GM12801 (cell line): ENCODE measurements at regions not wholly inside any gene's neighbourhood (a gene's known extent, or its start where the extent isn't known, plus 50 kb on each side); places are given as distances from the start of the nearest gene placed in this dataset.

ENCODE experiments used
- TF ChIP-seq, protein P1 (sequence below): IDR thresholded peaks from one replicate; pipeline ENCODE4 v1.5.1; 2011; ENCODE audit warnings: control low read depth; ENCODE audit not compliant: insufficient read length; ENCODE audit errors: extremely low read depth

DNA sequence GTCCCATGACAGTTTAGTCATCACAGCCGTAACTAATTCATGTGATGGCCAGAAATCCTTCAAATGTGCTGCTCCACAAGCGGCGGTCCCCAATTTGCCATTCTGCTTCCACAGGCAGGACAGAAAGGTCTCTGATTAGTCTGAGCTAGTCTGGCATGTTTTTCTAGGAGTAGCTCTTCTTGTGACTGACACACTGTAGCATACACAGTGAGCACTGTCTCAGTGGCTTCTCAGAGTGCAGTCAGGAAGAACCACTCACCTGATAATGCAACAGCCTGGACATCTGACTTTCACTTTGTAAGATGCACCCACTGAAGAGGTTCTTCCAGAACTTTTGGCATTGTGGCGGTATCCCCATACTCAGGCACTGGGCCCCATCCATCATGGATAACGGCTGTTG, 1266.2 kb downstream of the TMEM121 start:
- TF ChIP-seq, protein P1, sequence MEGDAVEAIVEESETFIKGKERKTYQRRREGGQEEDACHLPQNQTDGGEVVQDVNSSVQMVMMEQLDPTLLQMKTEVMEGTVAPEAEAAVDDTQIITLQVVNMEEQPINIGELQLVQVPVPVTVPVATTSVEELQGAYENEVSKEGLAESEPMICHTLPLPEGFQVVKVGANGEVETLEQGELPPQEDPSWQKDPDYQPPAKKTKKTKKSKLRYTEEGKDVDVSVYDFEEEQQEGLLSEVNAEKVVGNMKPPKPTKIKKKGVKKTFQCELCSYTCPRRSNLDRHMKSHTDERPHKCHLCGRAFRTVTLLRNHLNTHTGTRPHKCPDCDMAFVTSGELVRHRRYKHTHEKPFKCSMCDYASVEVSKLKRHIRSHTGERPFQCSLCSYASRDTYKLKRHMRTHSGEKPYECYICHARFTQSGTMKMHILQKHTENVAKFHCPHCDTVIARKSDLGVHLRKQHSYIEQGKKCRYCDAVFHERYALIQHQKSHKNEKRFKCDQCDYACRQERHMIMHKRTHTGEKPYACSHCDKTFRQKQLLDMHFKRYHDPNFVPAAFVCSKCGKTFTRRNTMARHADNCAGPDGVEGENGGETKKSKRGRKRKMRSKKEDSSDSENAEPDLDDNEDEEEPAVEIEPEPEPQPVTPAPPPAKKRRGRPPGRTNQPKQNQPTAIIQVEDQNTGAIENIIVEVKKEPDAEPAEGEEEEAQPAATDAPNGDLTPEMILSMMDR, result no peak

DNA sequence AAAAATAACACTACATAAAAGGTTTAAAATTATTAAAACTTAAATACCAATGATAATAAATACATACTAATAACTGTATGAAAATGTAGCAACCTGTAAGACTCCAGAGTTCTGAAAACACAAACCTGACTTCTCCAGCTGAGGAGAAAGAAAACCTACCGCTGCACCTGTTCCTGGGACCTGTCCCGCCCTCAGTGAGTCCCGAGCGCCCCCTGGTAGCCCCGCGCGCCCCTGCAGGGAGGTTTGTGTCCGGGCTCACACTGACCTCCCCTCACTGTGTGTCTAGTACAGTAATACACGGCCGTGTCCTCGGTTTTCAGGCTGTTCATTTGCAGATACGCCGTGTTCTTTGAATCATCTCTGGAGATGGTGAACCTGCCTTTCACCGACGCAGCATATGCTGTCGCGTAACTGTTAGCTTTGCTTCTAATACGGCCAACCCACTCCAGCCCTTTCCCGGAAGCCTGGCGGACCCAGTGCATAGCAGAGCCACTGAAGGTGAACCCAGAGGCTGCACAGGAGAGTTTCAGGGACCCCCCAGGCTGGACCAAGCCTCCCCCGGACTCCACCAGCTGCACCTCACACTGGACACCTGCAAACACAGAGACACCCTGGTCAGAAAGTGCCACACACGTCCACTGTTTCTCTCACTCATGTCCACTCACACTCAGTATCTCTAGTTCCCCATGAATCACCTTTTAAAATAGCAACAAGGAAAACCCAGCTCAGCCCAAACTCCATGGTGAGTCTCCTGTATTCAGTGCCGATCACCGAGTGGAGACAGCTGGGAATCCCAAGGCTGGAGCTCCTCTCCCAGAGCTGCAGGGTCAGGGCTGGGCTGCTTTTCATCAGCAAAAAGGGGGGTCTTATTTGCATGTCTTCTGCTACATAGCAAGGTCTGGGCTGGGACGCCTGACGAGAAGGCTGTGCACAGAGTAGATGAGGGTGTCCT, 1276.3 kb downstream of the TMEM121 start:
- TF ChIP-seq, protein P1, result no peak

DNA sequence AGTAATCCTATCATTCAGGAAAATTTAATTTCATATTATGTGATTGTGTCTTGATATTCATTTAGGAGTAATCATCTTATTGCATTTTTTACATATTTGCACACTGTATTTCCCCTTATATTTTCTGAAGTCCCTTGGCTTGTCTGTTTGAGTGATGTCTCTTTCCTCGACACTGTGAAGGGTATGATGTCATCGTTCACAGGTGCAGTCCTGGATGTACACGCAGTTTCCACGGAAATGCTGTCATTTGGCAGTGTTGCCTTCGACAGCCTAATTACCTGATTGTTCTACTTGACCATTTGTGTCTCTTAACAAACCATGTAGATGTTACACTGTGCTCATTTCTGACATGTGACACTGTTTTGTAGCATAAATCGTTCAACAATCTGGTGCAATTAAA, 1277.0 kb downstream of the TMEM121 start:
- TF ChIP-seq, protein P1, result no peak

DNA sequence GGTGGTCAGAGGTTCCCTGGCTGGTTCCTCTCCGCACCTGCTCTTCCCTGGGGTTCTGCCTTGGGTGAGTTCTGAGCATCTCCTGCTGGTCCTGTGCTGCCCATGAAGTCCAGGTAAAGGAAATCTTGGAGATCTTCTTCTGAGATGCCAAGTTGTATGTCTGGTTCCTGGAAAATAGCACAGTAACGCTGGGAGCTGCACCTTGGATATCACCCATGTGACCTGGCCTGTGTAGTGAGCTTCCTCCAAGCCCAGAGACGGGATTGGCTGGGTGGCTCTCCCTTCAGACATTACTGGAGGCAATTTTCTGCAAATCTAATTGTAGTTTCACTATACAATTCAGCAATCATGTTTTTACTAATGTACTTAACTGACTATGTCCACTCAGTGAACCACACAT, 1281.1 kb downstream of the TMEM121 start:
- TF ChIP-seq, protein P1, result no peak

DNA sequence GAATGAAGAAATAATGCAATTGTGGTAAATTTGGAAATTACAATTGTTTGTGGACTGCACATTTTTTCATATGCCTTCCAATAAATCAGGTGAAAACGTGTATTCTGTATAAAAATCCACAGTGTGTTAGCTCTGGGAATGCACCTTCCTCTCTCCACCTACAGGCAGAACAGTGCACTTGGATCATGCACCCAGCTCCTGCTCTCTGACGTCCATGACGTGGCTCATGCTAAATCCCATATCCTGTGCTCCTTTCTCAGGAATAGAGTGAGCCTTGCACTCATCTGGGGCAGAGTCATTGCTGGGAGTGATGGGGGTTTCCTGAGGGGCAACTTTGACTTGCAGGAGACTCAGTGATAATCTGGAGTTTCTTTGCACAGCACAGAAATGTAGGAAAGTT, 1282.1 kb downstream of the TMEM121 start:
- TF ChIP-seq, protein P1, result no peak

DNA sequence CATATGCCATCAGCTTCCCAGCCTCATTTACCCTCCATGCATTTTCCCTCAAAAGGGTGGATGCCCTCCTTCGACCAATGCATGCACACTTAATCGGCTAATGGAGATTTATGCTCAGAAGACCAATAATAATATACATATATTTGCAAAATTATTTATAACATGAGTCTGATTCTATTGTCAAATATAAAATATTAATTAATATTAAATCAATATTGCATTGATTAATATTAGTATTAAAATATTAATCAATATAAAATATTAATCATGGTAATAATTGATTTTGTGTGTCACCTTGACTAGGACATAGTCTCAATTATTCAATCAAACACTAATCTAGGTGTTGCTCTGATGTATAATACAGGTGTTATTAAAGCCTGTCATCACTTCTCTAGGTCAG, 1282.5 kb downstream of the TMEM121 start:
- TF ChIP-seq, protein P1, result no peak

DNA sequence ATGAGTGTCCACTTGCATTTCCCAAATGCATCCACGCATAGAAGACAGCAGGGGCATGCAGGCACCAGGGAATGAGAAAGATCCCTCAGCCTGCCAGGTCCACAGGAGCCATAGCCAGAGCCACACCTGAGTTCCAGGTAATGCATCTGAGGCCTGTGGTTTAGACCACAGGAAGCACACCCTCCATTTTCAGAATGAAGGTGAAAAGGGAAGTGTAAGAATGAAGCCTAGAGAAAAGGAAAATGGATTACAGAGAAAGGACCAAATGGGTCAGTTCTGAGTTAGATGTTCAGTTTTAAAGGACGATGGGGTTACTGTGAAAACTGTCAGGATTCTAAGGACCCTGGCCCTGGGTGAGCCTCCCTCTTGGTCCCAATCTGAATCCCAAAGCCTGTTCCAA, 1283.2 kb downstream of the TMEM121 start:
- TF ChIP-seq, protein P1, result no peak
